Right ventricle myocardium superior (tissue), 1 donor: ENCODE measurements at regions not wholly inside any gene's neighbourhood (a gene's known extent, or its start where the extent isn't known, plus 50 kb on each side); places are given as distances from the start of the nearest gene placed in this dataset.
"Not testable (repeated sequence)": the region's sequence is repeated elsewhere in the genome, so short reads cannot be mapped to it uniquely, and the experiment has no call there.

ENCODE experiments used
- ATAC-seq: fragments of 200-7000 bp; cut with Tn5 transposase; one replicate; pipeline ENCODE4 v1.9.1; 2020; ENCODE audit warnings: mild to moderate bottlenecking; ENCODE audit not compliant: poor library complexity
- DNase-seq: peaks from one replicate; pipeline ENCODE4 v3.0.0-alpha.2; 2020
- intact Hi-C: fragments of 100-400 bp; cut with DNase I; formaldehyde crosslinking; loops from one replicate; pipeline ENCODE4 v1.11.2; 2022
- donor health status: DM: no; HTN: yes; CAD: no; lungs with severe emphysema.

DNA sequence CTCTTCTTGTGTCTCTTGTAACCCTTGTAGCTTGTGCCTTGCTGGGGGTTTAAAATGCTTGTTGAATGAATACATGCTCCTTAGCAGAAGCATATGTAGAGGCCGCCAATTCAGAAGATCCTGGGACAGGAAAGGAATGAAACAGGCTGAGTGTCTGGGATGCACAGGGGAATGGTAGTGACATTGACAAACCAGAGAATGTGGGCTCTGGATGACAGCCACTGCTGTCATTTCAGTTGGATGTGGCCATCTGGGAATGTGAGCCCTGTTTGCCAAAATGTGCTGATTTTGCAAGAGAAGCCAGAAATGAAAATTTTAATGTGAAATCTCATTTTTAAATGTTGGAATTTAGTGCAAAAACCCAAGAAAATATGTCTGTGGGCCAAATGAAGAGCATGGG lies 136.8 kb downstream of the DACT1 start:
- ATAC-seq (no peak), DNase-seq (no peak)
- intact Hi-C loops, result no loop called here

DNA sequence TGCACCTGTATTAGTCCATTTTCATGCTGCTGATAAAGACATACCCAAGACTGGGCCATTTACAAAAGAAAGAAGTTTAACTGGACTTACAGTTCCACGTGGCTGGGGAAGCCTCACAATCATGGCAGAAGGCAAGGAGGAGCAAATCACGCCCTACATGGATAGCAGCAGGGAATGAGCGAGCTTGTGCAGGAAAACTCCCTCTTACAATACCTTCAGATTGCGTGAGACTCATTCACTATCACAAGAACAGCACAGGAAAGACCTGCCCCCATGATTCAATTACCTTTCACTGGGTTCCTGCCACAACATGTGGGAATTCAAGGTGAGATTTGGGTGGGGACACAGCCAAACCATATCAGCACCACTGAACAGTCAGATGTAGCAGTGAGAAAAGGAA lies 137.4 kb downstream of the DACT1 start:
- intact Hi-C loops, ATAC-seq, DNase-seq: not testable (repeated sequence)

DNA sequence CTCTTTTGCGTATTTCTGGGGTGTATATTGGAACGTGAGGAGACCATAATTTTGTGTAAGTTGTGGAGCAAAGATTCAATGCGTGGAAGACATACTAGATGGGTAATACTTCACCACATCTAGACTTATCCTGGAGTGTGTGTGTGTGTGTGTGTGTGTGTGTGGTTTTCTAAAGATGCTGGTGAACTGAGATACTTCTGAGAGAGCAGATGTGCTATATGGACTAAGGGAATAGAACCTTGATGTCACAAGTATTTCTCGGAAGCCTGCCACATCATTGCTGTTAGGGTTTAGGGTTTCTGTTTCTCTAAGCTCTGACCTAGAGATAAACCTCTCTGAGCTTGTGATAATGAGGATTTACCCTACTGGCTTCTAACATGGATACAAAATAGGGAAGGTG lies 138.8 kb downstream of the DACT1 start:
- DNase-seq (no peak), ATAC-seq (no peak)
- intact Hi-C loops, result no loop called here

DNA sequence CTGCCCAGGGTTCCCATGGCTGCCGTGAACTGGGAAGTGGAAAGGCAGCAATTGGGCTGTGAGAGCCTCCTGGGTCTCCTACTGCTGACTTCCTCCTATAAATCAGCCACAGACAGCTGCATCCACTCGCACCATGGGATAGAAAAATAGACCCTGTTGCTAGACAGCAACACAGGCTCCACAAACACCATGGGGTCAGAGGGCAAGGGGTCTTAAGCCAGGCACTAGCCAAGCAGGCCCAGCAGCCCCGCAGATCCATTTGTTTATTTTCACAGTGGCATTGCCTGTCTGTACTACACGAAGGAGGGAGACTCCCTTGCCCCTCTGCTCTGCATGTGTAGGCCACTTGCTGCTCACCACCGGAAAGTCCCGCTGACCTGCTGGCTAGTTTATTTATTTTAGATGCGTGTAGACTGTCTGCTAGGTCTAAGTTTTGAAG lies 139.8 kb downstream of the DACT1 start:
- intact Hi-C loops, result no loop called here
- ATAC-seq (no peak), DNase-seq (no peak)

DNA sequence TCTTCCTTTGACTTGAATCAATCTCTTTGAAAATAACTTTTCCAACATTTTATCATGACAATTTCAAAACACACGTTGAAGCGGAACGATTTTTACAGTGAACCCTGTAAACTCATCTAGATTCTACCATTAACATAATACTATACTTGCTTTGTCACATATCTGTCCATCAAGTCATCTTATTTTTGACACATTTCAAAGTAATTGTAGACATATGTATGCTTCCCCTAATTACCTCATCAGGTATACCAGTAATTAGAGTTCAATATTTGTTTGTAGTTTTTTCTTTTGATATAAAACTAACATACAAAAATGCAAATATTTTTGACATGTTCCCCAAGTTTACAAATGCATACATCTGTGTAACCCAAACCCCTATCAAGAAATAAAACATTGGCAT lies 140.4 kb downstream of the DACT1 start:
- intact Hi-C loops, result no loop called here
- DNase-seq (no peak), ATAC-seq (no peak)

DNA sequence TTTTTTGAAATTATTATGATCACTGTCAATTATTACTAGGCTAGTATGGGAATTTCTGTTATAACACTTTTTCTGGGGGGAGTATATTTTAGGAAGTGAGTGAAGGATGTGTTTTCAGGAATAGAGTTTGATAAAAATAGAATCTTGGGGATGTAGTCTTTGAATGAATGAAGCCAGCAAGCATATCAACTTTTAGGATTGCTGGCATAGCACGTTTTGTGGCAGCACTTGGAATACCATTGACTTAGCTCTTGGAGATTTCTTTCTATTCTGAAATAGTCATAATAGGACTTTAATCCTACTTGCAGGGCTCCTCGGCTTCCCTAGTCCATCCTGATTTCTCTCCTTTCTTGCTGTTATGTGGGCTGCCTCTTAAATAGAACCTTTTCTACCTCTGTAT lies 141.6 kb downstream of the DACT1 start:
- no peak for ATAC-seq

DNA sequence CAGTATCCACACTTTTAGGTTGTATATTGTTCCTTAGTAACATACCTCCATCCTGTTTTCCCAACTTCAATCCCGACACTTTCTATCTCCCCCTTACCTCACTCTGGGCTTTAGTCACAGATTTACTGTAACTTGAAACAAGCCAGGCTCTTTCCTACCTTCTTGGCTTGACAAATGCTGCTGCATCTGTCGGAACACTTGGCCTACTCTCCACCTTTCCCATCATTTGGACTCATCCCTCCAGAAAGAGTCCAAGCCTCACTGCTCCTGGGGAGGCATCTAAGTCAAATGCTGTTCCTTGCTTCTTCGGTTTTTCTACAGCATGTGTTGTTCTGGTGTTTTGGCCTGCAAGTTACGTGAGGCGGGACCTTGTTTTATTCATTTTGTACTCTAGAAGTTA lies 142.4 kb downstream of the DACT1 start:
- ATAC-seq (no peak), DNase-seq (no peak)
- intact Hi-C loops, result no loop called here

More for the DNA sequence above, 141.6 kb downstream of the DACT1 start:
- intact Hi-C loops, result no loop called here
- no peak for DNase-seq

DNA sequence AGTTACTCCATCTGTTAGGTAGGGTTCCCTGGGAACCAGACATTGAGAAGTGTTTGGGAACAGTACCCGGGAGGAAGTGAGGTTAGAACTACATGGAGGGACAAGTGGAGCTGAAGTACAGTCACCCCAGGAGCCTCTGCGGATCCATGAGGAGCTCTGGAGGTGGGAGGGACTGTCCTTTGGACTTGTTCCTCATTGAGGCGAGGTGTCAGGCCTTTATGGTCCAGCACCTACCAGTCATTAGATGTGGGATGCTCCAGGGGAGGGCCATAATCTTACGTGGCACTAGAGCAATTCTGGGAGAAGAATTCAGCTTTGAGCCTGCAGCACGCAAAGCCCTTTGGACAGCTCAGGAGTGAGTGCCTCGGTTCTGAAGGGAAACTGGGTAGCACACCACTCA lies 142.8 kb downstream of the DACT1 start:
- DNase-seq, result no peak
- intact Hi-C loops, result no loop called here
- ATAC-seq, result no peak

DNA sequence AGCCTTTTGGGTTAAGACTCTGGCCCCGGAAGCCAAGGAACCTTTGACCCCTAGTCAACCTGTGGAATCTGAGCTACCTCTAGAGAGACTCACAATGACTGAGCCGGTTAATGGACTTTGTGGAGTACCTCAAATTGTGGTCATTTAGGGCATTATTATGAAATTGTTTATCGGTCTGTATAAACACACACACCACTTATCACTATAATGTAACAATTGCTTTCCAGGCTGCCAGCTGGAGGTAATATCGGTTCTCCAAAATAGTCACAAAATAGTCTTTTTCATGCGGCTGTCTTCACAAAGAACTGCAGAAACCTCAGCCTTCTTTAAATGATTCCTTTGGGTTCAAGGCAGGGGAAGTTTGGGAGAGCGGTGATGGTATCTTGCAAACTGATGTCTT lies 144.2 kb downstream of the DACT1 start:
- no peak for DNase-seq
- intact Hi-C loops, result no loop called here
- no peak for ATAC-seq

DNA sequence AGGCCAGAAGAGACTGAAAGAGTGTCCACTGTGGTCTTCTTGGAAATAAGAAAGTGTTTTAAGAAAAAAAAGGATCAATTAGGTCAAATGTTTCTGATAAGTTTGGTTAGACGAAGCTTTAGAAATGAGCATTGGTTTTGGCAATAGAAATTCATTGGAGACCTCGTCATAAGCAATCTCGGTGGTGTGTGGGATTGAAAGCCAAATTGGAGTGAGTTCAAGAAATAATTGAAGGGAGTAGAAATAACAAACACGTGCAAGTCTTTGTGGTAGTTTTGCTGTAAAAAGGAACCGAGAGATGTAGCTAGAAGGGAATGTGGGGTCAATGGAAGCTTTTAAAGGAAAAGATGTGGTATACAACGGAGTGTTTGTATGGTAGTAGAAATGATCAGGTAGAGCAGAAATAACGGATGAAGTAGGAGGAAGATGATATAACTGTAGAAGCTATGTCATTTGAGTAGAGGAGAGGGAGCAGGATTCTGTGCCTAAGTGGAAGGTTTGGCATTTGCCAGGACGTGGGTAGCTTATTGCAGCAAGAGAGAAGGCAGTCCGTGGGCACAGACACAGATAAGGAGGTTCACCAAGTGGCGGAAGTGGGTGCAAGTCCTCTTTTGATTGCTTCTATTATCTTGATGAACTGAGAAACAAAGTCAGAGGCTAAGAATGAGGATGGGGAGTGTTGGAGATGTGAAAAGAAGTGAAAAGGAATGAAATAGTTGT lies 146.2 kb downstream of the DACT1 start:
- ATAC-seq (no peak), DNase-seq (no peak)
- intact Hi-C loops, result no loop called here

DNA sequence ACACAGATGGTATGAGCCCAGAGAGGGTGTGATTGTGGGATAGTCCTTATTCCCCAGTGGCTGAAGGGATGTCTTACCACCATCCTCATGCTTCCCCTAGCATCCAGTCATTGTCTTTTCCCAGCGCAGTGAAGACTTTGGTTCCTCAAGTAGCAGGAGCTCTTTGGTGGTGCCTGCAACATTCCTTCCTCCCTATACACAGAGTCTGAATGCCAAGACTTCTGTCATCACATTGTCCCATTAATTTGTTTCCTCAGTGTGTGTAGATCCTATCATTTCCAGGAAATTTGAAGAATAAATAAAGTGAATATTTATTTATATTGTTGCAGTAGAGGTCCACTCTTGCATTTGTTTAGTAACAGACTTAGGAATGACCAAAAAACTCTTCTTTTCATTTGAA lies 147.2 kb downstream of the DACT1 start:
- no peak for ATAC-seq
- DNase-seq, result no peak
- intact Hi-C loops, result no loop called here

DNA sequence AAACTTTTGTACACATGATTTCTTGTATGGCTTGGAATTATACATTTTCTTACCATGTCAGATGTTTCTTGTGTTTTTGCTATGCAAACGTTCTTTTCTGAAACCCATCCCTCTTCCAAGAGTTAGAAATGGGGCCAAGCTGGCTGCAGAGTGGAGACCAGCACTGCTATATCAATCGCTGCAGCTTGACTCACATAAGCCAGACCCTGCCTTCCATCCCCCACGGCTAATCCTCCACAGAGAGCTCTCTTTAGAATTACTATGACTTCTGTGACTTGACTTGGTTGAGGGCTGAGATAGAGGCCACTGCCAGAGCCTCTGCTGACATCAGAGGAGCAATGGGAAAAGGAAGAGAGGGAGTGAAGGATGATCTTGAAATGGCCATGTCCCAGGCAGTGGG lies 147.9 kb downstream of the DACT1 start:
- DNase-seq (no peak), ATAC-seq (no peak)
- intact Hi-C loops, result no loop called here

DNA sequence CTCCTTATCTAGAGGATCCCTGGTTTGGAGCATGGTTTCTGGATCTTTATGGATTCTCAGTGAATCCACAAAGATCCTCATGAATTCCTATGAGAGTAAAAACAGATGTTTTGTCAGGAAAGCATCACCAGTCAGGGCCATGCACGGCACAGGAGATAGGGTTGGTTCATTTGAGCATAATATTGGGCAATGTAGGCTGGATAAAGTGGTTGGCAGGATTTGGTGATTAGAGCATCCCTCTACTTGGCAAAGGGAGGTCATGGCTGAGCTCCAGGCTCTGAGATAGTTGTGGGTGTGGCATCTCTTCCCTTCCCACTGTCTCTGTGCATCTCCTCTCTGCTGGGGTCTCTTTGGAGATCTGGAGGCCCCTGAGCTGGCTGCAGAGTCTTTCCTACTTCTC lies 149.8 kb downstream of the DACT1 start:
- ATAC-seq (no peak), DNase-seq (no peak)
- intact Hi-C loops, result no loop called here

DNA sequence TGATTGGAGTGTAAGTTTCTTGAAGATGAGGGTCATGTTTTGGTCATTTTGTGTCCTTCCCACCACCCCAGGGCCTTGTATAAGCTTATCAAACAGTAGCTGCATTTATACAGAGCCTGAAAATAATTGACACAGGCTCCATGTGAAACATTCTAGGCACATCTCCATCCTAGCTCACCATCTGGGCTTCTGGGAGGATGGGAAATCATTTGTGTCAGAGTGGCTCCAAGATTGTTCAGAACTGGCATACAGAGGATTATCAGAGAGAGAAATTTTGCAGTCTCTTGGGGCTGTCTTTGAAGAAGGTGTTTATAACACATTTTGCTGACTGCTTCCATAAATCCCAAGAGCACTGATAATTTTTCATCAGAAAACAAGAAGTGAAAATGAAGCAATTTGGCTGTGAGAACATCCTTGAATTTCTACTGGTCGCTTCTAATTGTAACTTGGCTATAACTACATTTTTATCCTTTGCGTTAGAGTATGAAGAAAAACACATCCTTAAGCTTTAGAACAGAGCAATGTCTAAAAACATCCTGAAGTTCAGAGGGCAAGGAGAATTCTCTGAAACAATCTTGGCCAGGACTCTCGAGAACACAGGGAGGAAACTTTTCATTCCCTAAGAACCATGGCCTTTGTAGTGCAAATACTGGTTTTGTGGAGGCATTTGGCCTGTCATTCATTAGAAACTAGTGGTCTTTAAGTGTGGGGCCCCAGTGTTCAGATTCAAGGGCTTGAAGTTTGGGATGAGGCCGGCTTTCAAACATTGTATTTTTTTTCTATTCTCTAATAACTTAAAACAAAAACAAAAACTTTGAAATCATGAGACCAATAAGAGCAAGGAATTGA lies 151.1 kb downstream of the DACT1 start:
- ATAC-seq (no peak), DNase-seq (no peak)
- intact Hi-C loops, result no loop called here

DNA sequence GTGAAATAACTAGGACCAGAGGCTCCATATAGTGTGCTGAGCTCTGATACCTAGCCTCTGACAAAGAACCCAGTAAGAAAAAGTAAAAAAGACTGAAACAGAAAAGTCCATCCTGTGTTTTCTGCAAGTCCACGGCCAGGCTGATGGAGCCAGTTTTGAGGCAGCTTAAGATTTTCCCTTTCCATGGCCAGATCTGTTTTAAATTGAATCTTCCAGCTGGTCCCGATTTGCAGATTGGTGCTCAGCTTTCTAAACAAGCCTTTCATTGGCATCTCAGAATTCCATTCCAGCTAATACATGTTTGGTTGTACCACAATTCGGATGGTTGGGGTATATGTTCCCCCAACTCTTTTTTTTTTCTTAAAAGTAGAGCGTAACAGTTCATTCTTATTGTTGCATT lies 152.0 kb downstream of the DACT1 start:
- intact Hi-C loops, result no loop called here
- no peak for ATAC-seq
- DNase-seq, result no peak

DNA sequence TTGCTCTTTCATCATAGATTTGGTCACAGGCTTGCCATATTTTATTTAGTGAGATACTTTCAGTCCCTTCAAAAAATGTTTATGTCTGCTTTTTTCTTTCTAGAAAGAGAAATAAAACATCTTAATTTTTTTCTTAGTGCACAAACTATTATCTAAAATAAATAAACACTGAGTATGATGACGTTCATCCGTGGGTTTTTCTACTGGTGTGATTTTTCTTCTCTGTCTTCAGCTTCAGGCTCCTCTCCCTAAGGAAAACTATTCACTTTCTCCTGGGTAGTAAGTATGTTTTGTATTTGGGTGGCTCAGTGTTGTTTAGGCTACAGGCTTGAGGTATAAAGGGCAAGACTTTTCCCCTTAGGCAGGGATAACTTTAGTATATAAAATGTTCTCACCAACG lies 154.7 kb downstream of the DACT1 start:
- DNase-seq, result no peak
- no peak for ATAC-seq
- intact Hi-C loops, result no loop called here

DNA sequence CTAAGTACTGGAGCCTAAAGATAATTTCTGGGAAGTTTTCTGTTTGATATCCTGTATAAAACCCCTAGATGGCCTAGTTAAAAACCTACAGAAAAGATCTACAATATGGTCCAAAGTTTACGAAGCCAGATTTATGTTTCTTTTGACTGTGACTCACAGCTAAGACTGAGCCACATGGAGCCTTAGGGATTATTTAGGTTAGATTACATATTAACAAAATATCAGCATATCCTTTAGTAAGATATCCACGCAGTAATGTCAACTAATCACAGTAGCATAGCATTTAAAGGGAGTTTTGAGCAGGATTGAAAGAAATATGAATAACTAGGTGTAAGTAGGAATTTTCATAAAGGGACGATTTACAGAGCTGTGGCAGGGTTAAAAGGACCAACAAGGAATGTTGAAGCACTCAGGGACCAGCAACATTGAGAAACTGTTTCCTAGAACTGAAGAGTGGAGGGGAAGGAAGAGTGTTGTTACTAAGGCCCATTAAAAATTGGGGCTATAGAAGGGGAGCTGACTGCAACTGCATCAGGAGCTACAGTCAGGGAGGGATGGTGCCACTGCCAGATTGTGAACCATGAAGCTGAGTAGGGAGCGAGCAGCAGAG lies 155.5 kb downstream of the DACT1 start:
- no peak for DNase-seq
- intact Hi-C loops, result no loop called here
- ATAC-seq, result no peak

DNA sequence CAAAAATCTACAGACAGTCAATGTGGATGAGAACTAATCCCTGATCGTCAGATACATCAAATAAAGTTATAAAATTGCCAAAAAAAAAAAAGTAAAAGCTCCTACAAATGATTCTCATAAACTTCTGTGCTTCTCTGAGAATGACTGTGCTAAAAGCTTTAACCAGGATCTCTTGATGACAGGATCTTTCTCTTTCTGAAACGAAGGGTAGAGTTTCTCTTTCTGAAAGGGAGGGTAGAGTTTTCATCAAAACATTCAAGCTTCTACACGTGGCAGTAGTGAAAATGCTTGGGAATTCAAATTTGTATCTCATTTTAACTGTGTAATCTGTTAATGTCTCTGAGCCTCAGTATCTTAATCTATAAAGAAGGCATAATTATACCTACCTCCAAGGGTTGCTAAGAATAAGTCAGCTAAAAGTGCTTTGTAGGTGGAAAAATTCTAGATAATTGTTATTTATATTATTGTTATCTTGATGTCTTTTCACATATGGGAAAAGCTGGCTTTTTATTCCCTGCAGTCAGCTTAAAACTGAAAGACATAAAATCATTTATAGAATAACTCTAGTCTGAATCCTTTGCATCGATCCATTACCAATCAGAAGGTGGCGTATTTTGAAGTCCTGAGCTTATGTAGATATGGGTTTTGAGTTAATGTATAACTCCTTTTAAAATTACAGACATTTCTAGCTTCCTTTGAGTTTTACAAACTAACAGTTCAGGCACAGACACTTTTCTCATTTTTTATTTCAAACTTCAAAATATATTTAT lies 157.4 kb downstream of the DACT1 start:
- no peak for DNase-seq
- intact Hi-C loops, result no loop called here
- no peak for ATAC-seq
